GM19452 (cell line): ENCODE measurements at regions not wholly inside any gene's neighbourhood (a gene's known extent, or its start where the extent isn't known, plus 50 kb on each side); places are given as distances from the start of the nearest gene placed in this dataset.

ENCODE experiments used
- ATAC-seq: cut with Tn5 transposase; IDR thresholded peaks from one replicate; pipeline ENCODE4 v1.9.1; 2021; ENCODE audit not compliant: unreplicated experiment

DNA sequence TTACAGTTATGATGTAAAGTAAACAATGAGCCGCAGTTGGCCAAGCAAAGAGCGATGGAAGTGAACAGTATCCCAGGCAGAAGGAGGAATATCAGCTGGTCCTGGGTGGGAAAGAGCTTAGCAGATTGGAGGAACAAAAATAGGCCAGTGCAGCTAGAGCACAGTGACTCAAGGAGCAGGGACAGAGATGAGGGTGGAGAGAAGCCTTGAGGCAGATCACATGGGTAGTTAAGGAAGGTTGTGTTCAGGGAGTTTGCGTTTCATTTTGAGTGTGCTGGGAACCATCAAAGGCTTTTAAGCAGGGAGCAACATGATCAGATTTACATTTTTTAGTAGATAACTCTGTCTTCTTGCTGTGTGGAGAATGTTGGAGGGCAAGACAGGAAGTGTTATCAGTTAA, 113.6 kb downstream of the OAT start:
- no peak for ATAC-seq

DNA sequence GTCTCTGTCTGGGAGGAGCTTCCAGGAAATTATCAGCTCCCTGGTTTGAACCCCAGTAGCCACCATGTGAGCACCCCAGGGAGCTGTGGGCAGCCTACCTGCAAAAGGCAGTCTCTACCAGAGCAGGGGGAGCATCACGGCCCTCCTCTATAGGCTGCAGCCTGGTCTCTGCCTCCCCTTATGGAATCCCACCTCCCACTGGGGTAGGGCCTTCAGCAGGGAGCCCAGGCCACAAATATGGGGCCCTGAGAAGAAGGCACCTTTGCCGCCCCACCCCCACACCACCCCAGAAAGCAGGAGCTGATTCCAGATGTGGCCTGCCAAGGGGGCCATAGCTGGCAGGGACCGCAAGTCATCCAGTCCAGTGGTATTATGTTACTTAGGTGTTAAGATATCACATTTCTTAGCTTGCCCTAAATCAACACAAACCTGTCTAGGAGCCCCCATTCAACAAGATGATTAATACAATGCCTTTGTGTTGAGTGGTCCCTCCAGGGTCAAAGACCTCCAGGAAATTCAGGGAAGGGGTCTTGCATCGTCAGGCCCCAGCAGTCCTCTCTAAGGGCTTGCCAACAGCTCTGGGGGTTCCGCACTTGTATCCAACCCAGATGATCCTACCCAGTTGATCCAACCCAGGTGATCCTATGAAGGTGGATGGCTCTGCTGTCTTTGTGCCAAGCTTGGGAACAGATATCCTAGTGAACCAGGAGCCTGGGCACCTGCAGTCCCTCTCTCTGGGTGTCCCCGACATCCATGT, 114.9 kb downstream of the OAT start:
- no peak for ATAC-seq

DNA sequence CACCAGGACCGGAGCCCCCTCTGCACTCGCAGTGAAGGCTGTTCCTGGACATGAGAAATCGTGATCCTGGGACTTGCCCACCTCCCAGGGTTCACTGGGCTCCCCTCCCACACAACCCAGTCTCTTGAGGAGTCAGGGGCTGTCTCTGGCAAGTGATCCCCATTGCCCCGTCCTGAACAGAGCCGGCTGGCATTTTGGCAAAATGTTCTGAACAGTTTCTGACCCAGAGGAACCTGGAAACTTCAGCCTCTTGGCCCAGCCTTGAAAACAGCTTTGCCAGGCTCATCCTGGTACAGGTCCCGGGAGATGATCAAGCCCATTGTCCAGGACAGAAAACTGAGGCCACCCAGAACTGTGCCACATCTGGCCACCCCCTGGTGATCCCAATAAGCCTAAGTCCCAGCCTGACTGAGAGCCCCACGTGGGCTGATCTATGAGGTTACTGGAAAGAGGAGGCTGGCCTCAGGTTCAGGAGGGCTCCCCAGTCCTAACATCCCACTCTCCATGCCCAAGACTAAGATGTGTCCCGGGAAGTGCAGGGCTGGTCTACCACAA, 115.7 kb downstream of the OAT start:
- ATAC-seq, result no peak

DNA sequence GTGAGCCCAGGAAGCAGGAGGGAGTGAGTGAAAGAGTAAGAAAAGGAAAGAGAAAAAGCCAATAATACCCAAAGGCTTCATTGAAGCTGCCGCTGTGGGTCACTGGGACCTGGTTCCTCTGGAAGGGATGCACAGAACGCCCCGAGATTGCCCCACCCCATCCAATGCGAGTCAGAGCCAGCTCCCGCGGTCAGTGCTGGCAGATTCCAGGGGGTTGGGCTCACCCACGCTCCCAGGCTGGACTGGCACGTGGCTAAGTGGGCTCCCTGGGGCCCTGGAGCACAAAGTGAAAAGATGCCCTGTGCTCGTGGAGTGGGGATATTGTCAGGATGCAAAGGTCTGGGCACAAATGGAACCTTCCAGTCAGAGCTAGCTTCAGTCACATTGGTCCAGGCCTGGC, 117.0 kb downstream of the OAT start:
- no peak for ATAC-seq

DNA sequence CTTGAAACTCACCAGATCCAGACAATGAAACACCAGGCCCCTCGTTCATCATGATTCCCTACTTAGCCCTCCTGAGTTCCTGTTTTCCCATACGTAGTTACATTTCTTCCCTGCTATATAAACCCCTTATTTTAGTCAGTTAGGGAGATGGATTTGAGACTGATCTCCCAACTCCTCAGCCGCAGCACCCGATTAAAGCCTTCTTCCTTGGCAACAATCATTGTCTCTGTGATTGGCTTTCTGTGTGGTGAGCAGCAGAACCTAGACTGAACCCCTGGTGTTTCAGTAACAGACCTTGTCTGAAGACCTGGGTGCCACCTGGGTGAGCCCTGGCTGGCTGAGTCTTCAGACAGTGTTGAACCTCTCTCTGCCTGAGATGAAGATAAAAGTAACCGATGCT, 118.0 kb downstream of the OAT start:
- no peak for ATAC-seq

DNA sequence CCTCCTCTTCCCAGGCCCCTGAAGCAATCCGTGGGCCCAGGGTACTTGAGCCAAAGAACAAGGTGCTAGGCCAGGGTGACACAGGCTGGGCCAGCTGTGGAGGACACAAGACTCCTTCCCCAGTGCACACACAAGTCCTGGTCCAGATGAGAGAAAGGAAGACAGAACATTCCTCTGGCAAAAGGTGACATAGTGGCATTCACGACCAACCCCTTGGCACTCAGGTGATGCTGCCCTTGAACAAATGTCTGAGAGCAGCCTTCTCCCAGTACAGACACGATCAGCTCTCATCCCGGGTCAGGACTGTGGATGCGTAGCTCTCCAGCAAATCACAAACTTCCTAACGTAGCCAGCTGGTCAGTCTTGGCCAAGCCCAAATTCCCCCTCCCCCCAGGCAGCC, 118.5 kb downstream of the OAT start:
- ATAC-seq, result no peak

DNA sequence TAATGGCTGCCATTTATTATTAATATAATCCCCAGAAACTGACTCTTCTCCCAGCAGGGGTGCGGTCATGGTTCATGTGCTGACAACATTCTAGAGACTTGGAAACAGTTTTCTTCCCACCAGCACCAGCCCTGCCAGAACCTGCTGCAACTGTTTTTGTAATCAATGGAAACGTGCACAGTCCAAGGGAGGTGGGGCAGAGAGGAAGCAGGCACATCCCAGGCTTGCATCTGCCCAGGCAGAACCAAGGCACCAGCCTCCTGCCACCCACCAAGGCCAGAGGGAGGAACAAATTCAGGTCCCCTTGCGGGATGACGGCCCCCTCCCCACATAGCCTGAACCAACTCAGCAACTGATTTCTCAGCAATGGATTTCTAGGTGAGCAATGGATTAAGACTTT, 119.0 kb downstream of the OAT start:
- no peak for ATAC-seq

DNA sequence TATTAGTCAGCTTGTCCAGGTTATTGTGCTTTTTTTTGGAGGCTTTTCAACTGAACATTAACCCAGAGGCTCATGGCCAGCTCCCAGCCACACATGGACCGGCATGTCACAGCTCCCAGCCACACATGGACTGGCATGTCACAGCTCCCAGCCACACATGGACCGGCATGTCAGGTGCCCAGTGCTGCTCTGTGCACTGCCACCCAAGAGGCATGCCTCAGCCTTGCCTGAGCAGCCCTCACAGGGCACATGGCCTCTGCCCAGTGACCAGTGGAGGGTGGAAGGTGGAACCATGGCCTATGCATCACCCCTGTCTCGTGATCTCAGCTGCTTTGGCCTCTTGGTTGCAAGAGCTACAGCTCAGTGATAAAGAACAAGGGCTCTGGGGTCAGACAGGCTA, 119.8 kb downstream of the OAT start:
- ATAC-seq, result no peak

DNA sequence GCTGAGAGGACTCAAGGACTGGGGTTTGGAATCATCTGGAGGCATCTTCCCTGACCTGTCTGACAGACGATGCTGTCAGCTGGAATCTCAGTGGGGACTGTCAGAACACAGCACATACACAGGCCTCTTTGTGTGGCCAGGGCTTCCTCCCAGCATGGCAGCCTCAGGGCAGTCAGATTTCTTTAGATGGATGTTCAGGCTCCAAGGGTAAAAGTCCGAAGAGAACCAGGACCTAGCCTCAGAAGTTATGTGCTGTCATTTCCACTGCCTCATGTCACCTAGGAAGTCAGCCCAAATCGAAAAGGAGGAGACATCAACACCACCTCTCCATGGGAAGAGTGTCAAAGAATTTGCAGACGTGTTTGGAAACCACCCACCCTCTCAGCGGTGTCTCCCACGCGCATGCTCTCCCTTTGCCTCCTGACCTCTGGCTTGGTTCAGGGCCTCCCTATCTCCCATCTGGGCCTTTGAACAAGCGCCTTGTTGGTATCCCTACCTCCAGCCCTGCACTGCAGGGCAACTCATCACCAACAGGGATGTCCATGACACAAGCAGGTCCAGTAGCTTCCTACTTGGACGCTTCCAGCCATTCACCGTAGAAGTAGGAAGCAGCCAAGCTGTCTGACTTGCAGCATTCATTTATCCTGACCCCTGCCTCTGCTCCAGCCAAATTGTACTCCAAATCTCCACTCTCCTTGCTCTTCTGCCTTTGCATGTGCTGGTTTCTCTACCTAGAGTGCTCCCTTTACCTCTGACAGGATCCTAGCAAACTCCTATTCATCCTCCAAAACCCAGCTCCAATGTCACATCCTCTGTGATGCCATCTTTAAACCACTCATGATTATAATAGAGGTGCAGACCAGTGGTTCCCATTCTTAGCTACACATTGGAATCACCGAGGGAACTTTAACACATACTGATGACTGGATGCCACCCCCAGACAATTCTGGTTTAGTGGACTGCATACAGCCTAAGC, 121.6 kb downstream of the OAT start:
- ATAC-seq, result no peak

DNA sequence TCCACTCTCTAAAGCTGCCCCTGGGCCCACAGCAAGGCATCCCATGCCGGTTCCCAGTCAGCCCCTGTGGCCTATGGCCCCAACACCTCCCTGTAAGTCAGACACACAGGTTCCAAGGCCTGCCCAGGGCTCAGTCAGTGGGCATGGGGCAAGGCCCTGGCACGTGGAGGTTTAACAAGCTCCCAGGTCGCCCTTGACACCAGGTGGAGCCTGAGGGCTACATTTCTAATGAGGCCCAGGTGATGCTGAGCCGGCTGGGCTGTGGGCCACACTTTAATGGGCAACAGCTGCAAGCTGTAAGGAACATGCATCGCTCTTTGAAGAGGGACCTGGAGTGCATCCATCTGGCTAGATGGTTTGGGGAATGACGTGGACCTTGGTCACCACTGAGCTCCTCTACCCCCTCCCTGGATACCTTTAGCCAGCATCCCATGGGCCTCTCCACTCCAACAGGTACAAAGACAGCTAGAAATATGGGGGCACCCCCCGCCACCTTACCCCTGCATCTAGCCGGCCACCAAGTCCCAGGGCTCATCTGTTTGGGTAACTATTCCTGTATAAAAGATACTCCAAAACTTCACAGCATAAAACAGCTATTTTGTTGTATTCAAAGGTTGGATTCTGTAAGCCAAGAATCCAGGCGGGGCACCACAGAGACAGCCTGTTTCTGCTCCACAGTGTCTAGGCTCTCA, 122.5 kb downstream of the OAT start:
- ATAC-seq, result no peak

DNA sequence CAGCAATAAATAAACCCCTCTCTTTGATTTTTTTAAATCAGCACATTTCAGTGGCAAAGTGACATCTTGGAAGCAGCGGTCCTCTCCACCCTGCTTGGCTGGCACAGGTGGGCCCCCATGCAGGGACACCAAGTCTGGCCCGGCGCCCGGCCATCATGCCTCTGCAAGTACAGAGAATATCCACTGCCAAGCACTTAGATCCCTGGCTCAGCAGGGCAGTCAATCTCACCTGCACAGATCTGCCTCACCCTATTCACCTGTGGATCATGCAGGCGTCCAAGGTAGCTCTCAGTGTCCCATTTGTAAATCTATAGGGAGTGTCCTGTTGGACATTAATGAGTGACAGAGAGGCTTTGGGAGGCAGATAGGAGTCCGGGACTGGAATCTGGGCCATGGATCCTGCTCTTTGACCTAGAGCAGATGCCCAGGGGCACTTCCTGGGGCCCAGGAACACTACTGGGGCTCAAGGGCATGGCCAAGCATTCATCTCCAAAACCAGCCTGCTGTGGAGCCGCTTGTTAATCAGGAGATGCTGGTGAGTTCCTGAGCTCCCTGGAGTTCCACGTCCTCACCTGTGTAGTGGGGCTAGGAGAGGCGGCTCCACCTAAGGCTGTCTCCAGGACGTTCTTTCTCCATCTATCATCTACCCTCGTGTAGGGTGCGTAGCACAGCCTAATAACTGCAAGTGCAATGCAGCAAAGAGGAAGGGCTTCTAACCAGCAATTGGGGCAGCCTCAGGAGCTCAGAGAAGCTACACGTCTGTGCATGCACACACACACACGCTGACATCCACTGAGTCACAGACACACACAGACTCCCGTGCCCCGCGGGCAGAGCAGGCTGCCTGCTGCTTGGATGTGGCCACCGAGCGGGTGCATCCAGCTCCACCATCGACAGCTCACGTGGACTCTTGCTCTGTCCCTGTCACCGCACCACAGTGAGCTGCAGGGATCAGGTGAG, 123.6 kb downstream of the OAT start:
- no peak for ATAC-seq

DNA sequence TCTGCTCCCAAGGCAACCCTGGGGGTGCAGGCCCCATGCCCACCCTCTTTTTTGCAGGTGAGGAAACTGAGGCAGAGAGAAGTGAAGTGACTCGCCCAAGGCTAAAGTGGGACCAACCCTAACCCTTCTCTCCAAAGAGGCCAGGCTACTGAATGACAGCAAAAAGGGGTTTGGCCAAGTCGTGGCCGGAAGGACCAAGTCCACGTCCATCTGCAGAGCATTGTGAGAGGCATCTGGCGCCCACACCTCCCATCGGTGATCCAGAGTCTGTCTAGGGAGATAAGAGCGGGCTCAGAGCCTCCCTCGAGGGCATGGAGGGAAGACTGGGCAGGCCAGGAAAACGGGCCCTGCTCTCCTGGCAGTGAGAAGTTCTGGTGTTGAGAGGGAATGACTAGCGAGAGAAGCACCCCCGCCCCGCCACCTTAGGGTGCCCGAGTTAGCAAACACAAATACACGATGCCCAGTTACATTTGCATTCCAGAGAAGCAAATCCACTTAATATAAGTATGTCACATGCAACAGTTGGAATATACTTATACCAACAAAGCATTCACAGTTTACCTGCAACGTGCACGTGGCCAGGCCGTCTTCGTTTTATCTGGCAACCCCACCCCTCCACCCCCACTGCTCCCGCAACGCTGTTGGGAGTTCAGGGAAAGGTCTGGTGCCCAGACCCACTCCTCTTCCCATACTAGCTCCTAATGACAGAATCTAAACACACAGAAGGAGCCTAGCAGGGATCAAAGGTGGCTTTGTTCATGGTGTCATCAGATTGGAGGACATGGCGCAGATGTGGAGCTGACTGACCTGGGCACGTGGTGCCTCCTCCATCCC, 124.9 kb downstream of the OAT start:
- ATAC-seq, result no peak

DNA sequence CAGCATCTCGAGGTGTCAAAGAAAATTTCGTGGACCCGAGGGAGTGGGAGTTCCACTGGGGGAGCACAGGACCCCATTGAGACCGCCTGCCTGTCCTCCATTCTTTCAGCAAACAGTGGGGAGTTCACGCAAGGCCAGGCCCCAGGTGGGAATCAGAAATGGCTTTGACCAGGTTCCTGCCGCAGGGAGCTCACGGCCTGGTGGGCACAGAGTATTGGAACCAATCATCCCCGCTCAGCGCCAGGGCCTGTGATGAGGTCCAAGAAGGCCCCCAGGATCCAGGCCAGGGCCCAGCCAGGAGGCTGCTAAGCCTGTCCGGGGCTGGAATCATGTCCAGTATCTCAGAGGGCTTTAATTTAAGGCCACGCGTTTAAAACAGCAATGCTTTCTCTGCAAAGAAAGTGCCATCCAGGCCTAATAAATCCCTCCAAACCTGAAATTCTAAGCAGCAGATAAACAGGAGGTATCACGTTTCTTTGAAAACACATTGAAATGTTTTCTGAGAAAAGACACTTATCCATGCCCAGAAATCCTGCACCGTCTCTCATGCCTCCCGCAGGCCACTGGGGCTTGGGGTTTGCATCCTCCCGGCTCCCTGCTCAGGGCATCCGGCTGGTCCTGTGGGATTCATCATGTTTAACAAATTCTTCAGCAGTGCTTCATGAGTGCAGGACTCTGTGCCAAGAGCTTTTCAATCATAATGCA, 125.7 kb downstream of the OAT start:
- no peak for ATAC-seq

DNA sequence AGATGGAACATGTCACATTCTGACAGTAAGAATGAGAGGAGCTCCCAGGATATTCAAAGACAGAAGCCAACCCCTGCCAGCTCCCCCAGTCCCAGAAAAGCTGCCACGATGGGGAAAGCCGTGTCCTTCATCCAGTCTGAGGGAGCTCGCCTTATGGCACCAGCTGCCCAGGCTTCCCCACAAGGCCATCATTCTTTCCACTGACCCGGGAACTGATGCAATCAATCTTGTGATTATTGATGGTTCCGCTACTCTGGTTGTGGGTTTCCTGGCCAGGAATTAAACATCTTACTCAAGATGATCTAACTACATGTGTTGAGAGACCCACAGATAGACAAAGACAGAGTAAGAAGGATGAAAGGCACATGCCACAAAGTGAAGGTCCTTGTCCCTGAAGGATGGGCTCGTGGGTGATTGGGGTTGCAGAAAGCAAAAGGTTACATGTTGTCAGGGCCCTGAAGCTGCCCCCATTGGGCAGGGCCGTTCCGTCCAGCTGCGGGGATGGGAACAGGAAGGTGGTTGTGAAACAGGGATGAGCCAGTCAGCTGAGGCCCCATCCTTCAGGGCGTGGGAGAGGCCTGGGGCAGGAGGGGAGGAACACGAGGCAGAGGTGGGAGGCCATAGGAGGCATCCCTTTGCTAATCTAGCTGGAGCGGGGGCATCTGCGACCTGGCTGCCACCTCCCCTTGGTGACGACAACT, 127.6 kb downstream of the OAT start:
- ATAC-seq, result no peak

DNA sequence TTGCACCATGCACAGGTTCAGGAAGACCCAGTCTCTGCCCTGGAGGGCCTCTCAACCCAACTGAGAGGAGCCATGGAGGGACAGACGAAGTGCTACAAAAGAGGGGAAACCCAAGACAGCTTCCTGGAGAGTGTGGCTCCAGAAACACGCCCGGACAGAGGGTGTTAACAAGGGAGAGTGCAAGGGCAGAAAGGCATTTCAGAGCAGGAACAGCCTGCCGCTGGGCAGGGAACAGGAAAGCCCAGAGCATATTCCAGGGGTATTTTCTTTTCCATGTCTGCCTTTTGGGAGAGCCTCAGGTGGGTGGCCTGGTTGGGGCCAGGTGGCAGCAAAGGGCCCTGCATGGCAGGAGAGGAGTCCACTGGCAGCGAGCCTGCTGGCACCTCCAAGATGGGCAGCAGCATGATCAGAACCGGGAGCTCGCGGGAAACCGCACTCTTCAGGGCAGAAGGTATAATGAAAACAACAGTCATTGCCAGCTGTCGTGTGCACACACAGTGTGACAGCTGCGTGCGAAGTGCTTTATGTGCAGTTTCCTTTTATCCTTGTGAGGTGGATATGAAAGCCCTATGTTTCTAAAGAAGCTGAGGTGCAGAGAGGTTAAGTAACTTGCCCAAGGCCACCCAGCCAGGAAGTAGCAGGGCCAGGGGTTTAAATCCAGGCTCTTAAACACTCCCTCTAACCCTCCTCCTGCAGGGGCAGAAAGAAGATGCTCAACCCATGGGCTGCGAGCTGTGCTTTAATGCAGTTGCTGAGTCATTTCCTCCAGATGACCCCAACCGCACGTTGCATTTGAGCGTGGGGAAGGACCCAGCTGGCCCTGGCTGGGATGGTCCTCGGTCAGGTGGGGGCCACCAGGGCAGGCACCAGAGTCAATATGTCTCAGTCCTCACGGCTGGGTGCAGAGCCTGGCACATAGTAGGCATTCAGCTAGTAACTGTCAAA, 128.6 kb downstream of the OAT start:
- no peak for ATAC-seq

DNA sequence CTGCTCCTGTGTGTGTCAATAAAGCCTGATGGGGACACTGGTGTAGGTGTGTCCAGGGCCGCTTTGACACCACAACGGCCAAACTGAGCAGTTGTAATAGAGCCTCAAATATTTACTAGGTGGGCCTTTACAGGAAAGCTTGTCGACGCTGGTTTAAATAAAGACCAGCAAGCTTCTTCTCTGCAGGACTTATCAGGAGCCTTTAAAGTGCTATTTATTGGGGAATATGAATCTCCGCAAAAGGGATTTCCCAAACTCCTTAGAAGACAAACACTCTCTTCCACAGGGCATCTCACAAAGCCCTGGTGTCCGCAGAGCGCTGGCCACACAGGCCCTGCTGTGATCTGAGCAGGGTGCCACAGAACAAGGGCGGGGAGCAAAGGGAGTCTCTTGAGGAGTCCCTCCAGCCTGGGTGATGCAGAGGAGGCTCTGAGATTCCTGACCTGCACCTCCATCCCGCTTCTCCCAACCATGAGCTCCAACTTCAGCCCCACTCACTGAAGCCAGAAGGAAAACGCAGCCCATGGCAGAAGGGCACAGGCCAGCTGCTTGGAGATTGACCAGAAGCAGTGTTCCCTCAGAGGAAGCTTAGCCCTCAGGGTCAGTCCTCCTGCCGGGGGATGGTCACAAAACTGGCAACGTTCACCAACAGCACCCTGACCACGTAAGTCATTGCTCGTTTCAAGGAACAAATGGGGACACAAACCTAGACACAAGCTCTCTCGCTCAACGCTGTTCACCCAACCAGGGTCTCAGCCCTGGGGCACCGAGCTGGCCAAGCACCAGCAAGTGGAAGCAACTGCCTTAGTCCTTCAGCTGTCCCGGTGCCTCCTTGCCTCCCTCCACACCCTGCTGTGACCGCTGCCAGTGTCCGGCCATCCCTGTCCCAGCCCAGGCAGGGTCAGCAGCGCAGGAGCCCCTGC, 129.5 kb downstream of the OAT start:
- no peak for ATAC-seq
